Activated T-helper 1 cell treated with Interleukin-2 at 50 U/mL for 16 hours (primary cell): ENCODE measurements at regions not wholly inside any gene's neighbourhood (a gene's known extent, or its start where the extent isn't known, plus 50 kb on each side); places are given as distances from the start of the nearest gene placed in this dataset.

ENCODE experiments used
- DNase-seq: peaks from one replicate; pipeline ENCODE4 v3.0.0-alpha.2; 2020; ENCODE audit warnings: low read depth

GRCh38 chr21:25133939-25134338, 473.3 kb downstream of the MRPL39 start:
- no peak for DNase-seq

- DNase-seq: no peak
Observed at GRCh38 chr21:25127811-25128210, 479.5 kb downstream of the MRPL39 start.

- DNase-seq: no peak
Observed at GRCh38 chr21:25127007-25127406, 480.3 kb downstream of the MRPL39 start.

- no peak for DNase-seq
Observed at GRCh38 chr21:25126564-25126963, 480.7 kb downstream of the MRPL39 start.

GRCh38 chr21:25118648-25119047, 488.6 kb downstream of the MRPL39 start:
- DNase-seq: no peak

GRCh38 chr21:25115021-25115420, 492.3 kb downstream of the MRPL39 start:
- DNase-seq: no peak

GRCh38 chr21:25107708-25108107, 499.6 kb downstream of the MRPL39 start:
- DNase-seq: no peak

- DNase-seq: no peak
Observed at GRCh38 chr21:25103500-25104207, 503.6 kb downstream of the MRPL39 start.

- no peak for DNase-seq
Observed at GRCh38 chr21:25097648-25098047, 509.6 kb downstream of the MRPL39 start.

- DNase-seq: no peak
Observed at GRCh38 chr21:25094695-25095094, 512.6 kb downstream of the MRPL39 start.

- DNase-seq: no peak
Observed at GRCh38 chr21:25092441-25093011, 514.8 kb downstream of the MRPL39 start.

- DNase-seq: no peak
Observed at GRCh38 chr21:25081096-25081495, 526.2 kb downstream of the MRPL39 start.

- no peak for DNase-seq
Observed at GRCh38 chr21:25080661-25081060, 526.6 kb downstream of the MRPL39 start.

GRCh38 chr21:25080141-25080540, 527.1 kb downstream of the MRPL39 start:
- no peak for DNase-seq

GRCh38 chr21:25079053-25079452, 528.2 kb downstream of the MRPL39 start:
- no peak for DNase-seq

GRCh38 chr21:25062061-25062460, 545.2 kb downstream of the MRPL39 start:
- no peak for DNase-seq

- no peak for DNase-seq
Observed at GRCh38 chr21:25054689-25055088, 552.6 kb downstream of the MRPL39 start.

GRCh38 chr21:25039461-25040380, 567.6 kb downstream of the MRPL39 start:
- DNase-seq: no peak

GRCh38 chr21:25036775-25037174, 570.5 kb downstream of the MRPL39 start:
- DNase-seq: no peak

- no peak for DNase-seq
Observed at GRCh38 chr21:25031750-25032149, 575.5 kb downstream of the MRPL39 start.

GRCh38 chr21:25029580-25029979, 577.7 kb downstream of the MRPL39 start:
- no peak for DNase-seq

GRCh38 chr21:25025596-25025995, 581.7 kb downstream of the MRPL39 start:
- no peak for DNase-seq

- DNase-seq: no peak
Observed at GRCh38 chr21:25024639-25025038, 582.6 kb downstream of the MRPL39 start.
